ENCODE measurements at regions not wholly inside any gene's neighbourhood (a gene's known extent, or its start where the extent isn't known, plus 50 kb on each side); places are given as distances from the start of the nearest gene placed in this dataset.

DNA sequence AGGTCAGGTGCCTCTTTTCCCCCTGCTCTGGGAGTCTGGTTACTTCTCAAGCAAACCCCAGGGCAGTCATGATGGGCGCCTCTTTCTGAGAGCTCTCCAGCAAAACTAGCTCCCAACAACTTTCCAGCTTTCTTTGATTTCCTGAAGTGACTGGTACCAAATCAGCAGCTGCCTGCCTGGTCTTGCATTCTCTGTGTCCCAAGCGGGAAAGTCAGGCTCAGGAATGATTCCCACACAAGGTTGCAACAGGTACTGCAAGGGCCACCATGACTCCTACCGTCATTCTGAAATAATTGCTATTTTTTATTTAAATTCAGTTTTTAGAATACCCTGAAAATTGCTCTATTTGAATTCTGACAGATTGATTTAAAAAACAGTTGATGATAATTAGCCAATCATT lies 658.7 kb downstream of the SQOR start:
- no peak for DNase-seq
- TF ChIP-seq, protein P1, sequence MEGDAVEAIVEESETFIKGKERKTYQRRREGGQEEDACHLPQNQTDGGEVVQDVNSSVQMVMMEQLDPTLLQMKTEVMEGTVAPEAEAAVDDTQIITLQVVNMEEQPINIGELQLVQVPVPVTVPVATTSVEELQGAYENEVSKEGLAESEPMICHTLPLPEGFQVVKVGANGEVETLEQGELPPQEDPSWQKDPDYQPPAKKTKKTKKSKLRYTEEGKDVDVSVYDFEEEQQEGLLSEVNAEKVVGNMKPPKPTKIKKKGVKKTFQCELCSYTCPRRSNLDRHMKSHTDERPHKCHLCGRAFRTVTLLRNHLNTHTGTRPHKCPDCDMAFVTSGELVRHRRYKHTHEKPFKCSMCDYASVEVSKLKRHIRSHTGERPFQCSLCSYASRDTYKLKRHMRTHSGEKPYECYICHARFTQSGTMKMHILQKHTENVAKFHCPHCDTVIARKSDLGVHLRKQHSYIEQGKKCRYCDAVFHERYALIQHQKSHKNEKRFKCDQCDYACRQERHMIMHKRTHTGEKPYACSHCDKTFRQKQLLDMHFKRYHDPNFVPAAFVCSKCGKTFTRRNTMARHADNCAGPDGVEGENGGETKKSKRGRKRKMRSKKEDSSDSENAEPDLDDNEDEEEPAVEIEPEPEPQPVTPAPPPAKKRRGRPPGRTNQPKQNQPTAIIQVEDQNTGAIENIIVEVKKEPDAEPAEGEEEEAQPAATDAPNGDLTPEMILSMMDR (IDR thresholded peaks at IDR 0.05; ENCODE audit: low read depth, low read length): no peak
- no peak overlapping the region for H3K27ac ChIP-seq
- H3K9me3 ChIP-seq (ENCODE audit: severe bottlenecking): no peaks in the 10 kb centered on the region
- H3K36me3 ChIP-seq: no peaks in the 10 kb centered on the region
- no peaks in the 10 kb centered on the region for H3K27me3 ChIP-seq (ENCODE audit: insufficient read depth, low read depth, severe bottlenecking)
- no peak overlapping the region for H3K4me3 ChIP-seq (ENCODE audit: low read depth, low read length)

DNA sequence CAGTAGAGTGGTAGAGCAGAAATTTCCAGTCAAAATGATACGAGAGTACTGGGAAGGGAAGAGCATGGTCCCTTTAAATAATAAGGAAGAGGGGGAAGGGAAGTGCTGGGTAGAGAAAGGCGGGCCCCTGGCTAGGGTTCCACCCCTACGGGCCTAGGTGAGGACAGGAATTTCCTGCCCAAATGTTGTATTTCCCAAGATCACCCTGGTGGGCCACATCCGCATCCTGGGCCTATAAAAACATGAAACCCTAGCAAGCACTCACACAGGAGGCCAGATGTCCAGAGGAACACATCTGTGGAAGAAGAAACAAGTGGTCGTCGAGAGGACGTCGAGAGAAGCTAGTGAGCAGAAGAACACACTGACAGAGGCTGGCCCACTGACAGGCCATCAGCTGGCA lies 661.2 kb downstream of the SQOR start:
- Histone ChIP-seq H3K4me3 (ENCODE audit: low read depth, low read length) (no peak overlapping the region), H3K27me3 (ENCODE audit: insufficient read depth, low read depth, severe bottlenecking) (no peaks in the 10 kb centered on the region), H3K36me3 (no peaks in the 10 kb centered on the region), H3K27ac (no peak overlapping the region), H3K9me3 (ENCODE audit: severe bottlenecking) (no peaks in the 10 kb centered on the region)
- TF ChIP-seq, protein P1 (IDR thresholded peaks at IDR 0.05; ENCODE audit: low read depth, low read length): no peak
- DNase-seq: no peak

DNA sequence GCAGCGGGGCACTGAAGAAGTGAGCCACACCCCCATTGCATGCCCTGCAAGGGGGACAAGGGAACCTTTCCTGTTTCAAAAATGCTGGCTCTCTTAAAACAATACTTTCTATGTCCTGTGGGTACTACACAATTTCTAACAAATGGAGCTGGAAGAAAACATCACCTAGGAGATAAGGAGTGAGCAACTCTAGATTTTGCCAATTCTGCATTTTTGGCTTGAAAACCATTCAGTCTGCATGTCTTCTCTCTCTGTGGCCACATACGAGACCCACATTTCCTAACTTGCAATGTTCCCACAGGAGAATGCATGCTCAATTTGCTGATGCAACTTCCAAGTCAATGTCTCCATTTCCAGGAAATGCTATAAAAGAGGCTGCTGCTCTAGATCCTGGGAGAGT lies 662.0 kb downstream of the SQOR start:
- no peak for DNase-seq
- no peak overlapping the region for H3K4me3 ChIP-seq (ENCODE audit: low read depth, low read length)
- TF ChIP-seq, protein P1 (IDR thresholded peaks at IDR 0.05; ENCODE audit: low read depth, low read length): no peak

DNA sequence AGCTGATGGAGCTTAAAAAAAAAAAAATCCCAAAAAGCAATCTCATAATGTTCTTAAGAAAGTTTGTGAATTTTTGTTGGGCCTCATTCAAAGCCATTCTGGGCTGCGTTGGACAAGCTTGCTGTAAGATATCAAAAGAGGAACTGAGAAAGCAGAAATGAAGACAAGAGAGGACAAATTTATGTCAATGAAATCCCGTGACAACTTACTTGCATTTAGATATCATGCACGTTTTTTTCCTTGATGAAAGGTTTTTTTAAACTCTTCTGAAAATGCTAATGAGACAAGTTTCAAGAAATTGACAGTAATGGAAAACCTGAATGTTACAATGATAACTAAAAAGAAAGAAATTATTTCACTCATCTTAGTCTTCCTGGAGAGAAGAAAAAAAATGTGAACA lies 662.9 kb downstream of the SQOR start:
- Histone ChIP-seq H3K9me3 (ENCODE audit: severe bottlenecking) (no peaks in the 10 kb centered on the region), H3K27me3 (ENCODE audit: insufficient read depth, low read depth, severe bottlenecking) (no peaks in the 10 kb centered on the region)
- DNase-seq: no peak

More for the DNA sequence above, 662.0 kb downstream of the SQOR start:
- Histone ChIP-seq H3K27ac (no peak overlapping the region), H3K27me3 (ENCODE audit: insufficient read depth, low read depth, severe bottlenecking) (no peaks in the 10 kb centered on the region), H3K36me3 (no peaks in the 10 kb centered on the region), H3K9me3 (ENCODE audit: severe bottlenecking) (no peaks in the 10 kb centered on the region)

DNA sequence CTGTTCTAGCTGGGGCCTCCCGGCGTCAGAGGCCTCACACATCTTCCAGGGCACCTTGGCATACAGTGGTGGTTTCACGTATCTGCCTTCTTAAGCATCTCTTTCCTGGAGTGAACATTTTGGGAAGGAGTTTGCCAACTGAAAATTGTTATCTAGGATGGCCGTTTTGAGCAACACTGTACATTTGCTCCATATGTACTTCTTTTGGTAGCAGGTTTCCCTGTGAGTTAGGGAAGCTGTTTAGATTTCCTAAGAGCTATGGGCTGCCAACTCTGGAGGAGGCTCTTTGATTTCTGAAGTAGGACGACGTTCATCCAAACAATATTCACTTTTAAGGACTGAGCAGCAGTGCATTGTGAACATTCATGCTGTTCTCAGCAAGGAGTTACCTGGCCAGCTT lies 665.9 kb downstream of the SQOR start:
- Histone ChIP-seq H3K27ac (no peak overlapping the region), H3K4me3 (ENCODE audit: low read depth, low read length) (no peak overlapping the region), H3K36me3 (no peaks in the 10 kb centered on the region), H3K27me3 (ENCODE audit: insufficient read depth, low read depth, severe bottlenecking) (no peaks in the 10 kb centered on the region), H3K9me3 (ENCODE audit: severe bottlenecking) (no peaks in the 10 kb centered on the region)
- no peak for DNase-seq
- TF ChIP-seq, protein P1 (IDR thresholded peaks at IDR 0.05; ENCODE audit: low read depth, low read length): no peak

More for the DNA sequence above, 662.9 kb downstream of the SQOR start:
- Histone ChIP-seq H3K4me3 (ENCODE audit: low read depth, low read length) (no peak overlapping the region), H3K27ac (no peak overlapping the region), H3K36me3 (no peaks in the 10 kb centered on the region)
- TF ChIP-seq, protein P1 (IDR thresholded peaks at IDR 0.05; ENCODE audit: low read depth, low read length): no peak

DNA sequence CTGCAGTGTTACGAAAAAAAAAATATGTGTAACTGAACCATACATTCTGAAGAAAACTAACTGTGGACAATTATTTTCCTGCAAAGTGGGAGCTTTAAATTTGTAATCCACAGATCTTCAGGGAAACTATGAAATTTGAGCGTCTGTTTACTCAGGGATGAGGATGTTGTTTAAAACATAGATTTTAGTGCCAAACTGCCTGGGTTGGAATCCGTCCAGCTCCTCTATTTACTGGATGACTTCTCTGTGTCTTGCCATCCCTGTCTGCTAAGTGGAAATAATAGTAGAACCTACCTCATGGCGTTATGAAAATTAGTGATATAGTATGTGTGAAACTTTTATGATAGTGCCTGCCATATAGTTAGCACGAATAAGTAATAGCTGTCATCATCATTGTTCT lies 666.5 kb downstream of the SQOR start:
- TF ChIP-seq, protein P1 (IDR thresholded peaks at IDR 0.05; ENCODE audit: low read depth, low read length): no peak
- H3K9me3 ChIP-seq (ENCODE audit: severe bottlenecking): no peaks in the 10 kb centered on the region
- H3K27me3 ChIP-seq (ENCODE audit: insufficient read depth, low read depth, severe bottlenecking): no peaks in the 10 kb centered on the region
- no peaks in the 10 kb centered on the region for H3K36me3 ChIP-seq
- H3K27ac ChIP-seq: no peak overlapping the region
- DNase-seq: no peak
- no peak overlapping the region for H3K4me3 ChIP-seq (ENCODE audit: low read depth, low read length)

Measured in WERI-Rb-1 (cell line).